RWPE1 (cell line): ENCODE measurements at regions not wholly inside any gene's neighbourhood (a gene's known extent, or its start where the extent isn't known, plus 50 kb on each side); places are given as distances from the start of the nearest gene placed in this dataset.

Experiments used
- CTCF ChIA-PET: fragments of 350-600 bp; sonication (Branson Sonifier 250); formaldehyde crosslinking; extraction: SDS; loops from one replicate; lab custom pipeline; 2021; lab: Yijun Ruan, JAX
- POLR2A ChIA-PET: fragments of 400-600 bp; formaldehyde crosslinking; extraction: SDS; loops from one replicate; lab custom pipeline; 2020; ENCODE audit warnings: antibody characterized with exemption; ENCODE audit not compliant: low non-redundant PET; lab: Yijun Ruan, JAX
- DNase-seq: peaks from one replicate; pipeline ENCODE4 v3.0.0; 2012; ENCODE audit warnings: low spot score
- H3K27ac ChIP-seq: fragments of 450-650 bp; 2 replicates; pipeline ENCODE4 v1.5.1; 2017
- CTCF ChIP-seq: fragments of 450-650 bp; conservative IDR thresholded peaks from 2 replicates; pipeline ENCODE4 v1.5.1; 2017; ENCODE audit warnings: low read depth, mild to moderate bottlenecking

GRCh38 chr9:90394871-90395270 lies 247.8 kb downstream of the DIRAS2 start:
- ChIA-PET CTCF (interaction anchor here (1.3 kb wide), 1 partner anchor 797 kb away, joined by 4 read pairs; no protein-coding TSS in a partner anchor), POLR2A (no interaction called here)
- TF ChIP-seq CTCF: no peak
- no peak overlapping the region for H3K27ac ChIP-seq
- DNase-seq: no peak

- ChIA-PET POLR2A (no interaction called here), CTCF (no interaction called here)
- H3K27ac ChIP-seq: no peak overlapping the region
- no peak for TF ChIP-seq CTCF
- DNase-seq: no peak
Observed at GRCh38 chr9:90400091-90400490, 242.5 kb downstream of the DIRAS2 start.

- ChIA-PET CTCF (no interaction called here), POLR2A (no interaction called here)
- no peak overlapping the region for H3K27ac ChIP-seq
- no peak for DNase-seq
- no peak for TF ChIP-seq CTCF
Observed at GRCh38 chr9:90408659-90409058, 234.0 kb downstream of the DIRAS2 start.

- POLR2A ChIA-PET: no interaction called here
- no peak for TF ChIP-seq CTCF
- CTCF ChIA-PET: interaction anchor here (0.6 kb wide), 2 partner anchors 16 to 353 kb away, joined by 3 read pairs; no protein-coding TSS in a partner anchor
- H3K27ac ChIP-seq: no peak overlapping the region
- no peak for DNase-seq
Observed at GRCh38 chr9:90419221-90419851, 223.3 kb downstream of the DIRAS2 start.

- CTCF ChIA-PET: no interaction called here
- DNase-seq: no peak
- POLR2A ChIA-PET: no interaction called here
- H3K27ac ChIP-seq: no peak overlapping the region
- no peak for TF ChIP-seq CTCF
Observed at GRCh38 chr9:90420211-90420610, 222.4 kb downstream of the DIRAS2 start.

- ChIA-PET CTCF (interaction anchor here (0.6 to 0.8 kb wide), 2 partner anchors 10 to 12 kb away, joined by 3 read pairs; no protein-coding TSS in a partner anchor), POLR2A (no interaction called here)
- TF ChIP-seq CTCF: no peak
- no peak overlapping the region for H3K27ac ChIP-seq
- DNase-seq: no peak
Observed at GRCh38 chr9:90420768-90421513, 221.7 kb downstream of the DIRAS2 start.
